SU-DHL-6 (cell line): ENCODE measurements at regions not wholly inside any gene's neighbourhood (a gene's known extent, or its start where the extent isn't known, plus 50 kb on each side); places are given as distances from the start of the nearest gene placed in this dataset.
"Not testable (repeated sequence)": the region's sequence is repeated elsewhere in the genome, so short reads cannot be mapped to it uniquely, and the experiment has no call there.

Source experiments
- CTCF ChIP-seq: fragments of 200-600 bp; sonication (generic); IDR thresholded peaks from one replicate; pipeline ENCODE4 v1.5.1; 2017; ENCODE audit warnings: antibody characterized with exemption, mild to moderate bottlenecking, low read length, moderate library complexity; ENCODE audit not compliant: insufficient read depth, poor library complexity, severe bottlenecking
- EZH2phosphoT487 ChIP-seq: fragments of 200-600 bp; sonication (generic), shearing (Covaris generic); conservative IDR thresholded peaks from 2 replicates; pipeline ENCODE4 v1.6.1; 2018; ENCODE audit warnings: mild to moderate bottlenecking, antibody characterized with exemption, low read length, moderate library complexity, mixed read lengths

DNA sequence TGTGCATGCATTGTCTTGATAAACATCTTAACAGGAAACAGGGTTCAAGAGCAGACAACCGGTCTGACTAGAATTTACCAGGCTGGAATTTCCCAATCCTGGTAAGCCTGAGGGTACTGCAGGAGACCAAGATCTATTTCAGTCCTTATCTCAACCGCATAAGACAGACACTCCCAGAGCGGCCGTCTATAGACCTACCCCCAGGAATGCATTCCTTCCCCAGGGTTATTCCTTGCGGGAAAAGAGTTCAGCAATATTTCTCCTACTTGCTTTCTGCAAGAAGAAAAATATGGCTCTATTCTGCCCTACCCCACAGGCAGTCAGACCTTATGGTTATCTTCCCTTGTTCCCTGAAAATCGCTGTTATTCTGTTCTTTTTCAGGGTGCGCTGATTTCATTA lies 65.1 kb upstream of the CAPZB start:
- not testable (repeated sequence) for TF ChIP-seq CTCF, EZH2phosphoT487
